ENCODE measurements at regions not wholly inside any gene's neighbourhood (a gene's known extent, or its start where the extent isn't known, plus 50 kb on each side); places are given as distances from the start of the nearest gene placed in this dataset.

GRCh38 chr12:64997858-64998257 lies 123.2 kb downstream of the WIF1 start (continued):
- TF ChIP-seq KLF16 (CRISPR knock-in tag; IDR thresholded peaks at IDR 0.05): no peak
- TF ChIP-seq ISL2 (CRISPR knock-in tag; IDR thresholded peaks at IDR 0.05): peak; percentile 65
- no peak for TF ChIP-seq TFDP2 (CRISPR knock-in tag; IDR thresholded peaks at IDR 0.05)
- peak in 1 of 2 experiments; percentile 53; a peak in 1 of 4 replicates for TF ChIP-seq EP300 (IDR thresholded peaks at IDR 0.05; ENCODE audit: low read depth in 2 of 2, low read length in 2 of 2)
- no peak for TF ChIP-seq EP300 (CRISPR knock-in tag; IDR thresholded peaks at IDR 0.05; ENCODE audit: borderline replicate concordance)
- no peak for TF ChIP-seq EEA1 (CRISPR knock-in tag; IDR thresholded peaks at IDR 0.05; ENCODE audit: borderline replicate concordance)
- TF ChIP-seq ZNF773 (CRISPR knock-in tag; IDR thresholded peaks at IDR 0.05; ENCODE audit: borderline replicate concordance): no peak
- TF ChIP-seq RBAK (CRISPR knock-in tag; IDR thresholded peaks at IDR 0.05): no peak
- no peak for TF ChIP-seq FOXP1 (IDR thresholded peaks at IDR 0.05)
- TF ChIP-seq FOXP1 (CRISPR knock-in tag; IDR thresholded peaks at IDR 0.05): no peak
- no peak for TF ChIP-seq ZNF564 (CRISPR knock-in tag; IDR thresholded peaks at IDR 0.05)
- no peak for TF ChIP-seq ETS1 (CRISPR knock-in tag; IDR thresholded peaks at IDR 0.05)
- TF ChIP-seq TRIM22 (IDR thresholded peaks at IDR 0.05): no peak
- peak; percentile 23 for TF ChIP-seq ASH2L (IDR thresholded peaks at IDR 0.05; ENCODE audit: insufficient read length, low read depth, low read length)
- no peak for TF ChIP-seq ZNF275 (CRISPR knock-in tag; IDR thresholded peaks at IDR 0.05; ENCODE audit: borderline replicate concordance)
- TF ChIP-seq ZNF512B (CRISPR knock-in tag; IDR thresholded peaks at IDR 0.05; ENCODE audit: borderline replicate concordance): no peak
- no peak for TF ChIP-seq RERE (CRISPR knock-in tag; IDR thresholded peaks at IDR 0.05; ENCODE audit: low read depth)
- no peak for TF ChIP-seq MIER3 (CRISPR knock-in tag; IDR thresholded peaks at IDR 0.05; ENCODE audit: borderline replicate concordance)
